Epithelial cell of esophagus (primary cell): ENCODE measurements at regions not wholly inside any gene's neighbourhood (a gene's known extent, or its start where the extent isn't known, plus 50 kb on each side); places are given as distances from the start of the nearest gene placed in this dataset.

ENCODE experiments used
- DNase-seq: peaks from one replicate; pipeline ENCODE4 v3.0.0; 2010; ENCODE audit warnings: low read depth
- H3K4me3 ChIP-seq: 2 replicates; pipeline ENCODE4 v1.5.1; 2011; ENCODE audit warnings: mild to moderate bottlenecking, low read length, control low read depth
- TF ChIP-seq, protein P1 (sequence below): IDR thresholded peaks from 2 replicates; pipeline ENCODE4 v1.5.1; 2011; ENCODE audit warnings: low read depth, mild to moderate bottlenecking, low read length, control low read depth, inconsistent platforms; ENCODE audit not compliant: insufficient read depth; ENCODE audit errors: missing control alignments

DNA sequence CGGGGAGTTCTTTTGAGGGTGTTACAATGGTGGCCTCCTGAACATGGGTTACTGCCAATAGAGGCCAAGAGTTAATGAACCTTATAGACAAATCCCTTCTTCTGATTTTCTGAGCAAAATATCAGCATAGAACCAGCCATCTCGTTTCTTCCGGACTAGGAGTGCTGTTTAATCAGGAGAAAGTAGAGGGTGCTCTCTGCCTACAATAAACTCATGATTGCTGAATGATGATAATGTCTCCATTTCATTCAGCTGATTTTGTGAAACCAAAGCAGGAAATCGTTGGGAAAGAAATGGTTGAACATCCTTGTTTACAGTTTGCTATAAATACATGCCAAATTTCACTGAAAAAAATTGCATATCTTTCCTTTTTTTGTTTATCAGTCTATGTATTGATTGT, 142.8 kb upstream of the PLSCR5 start:
- DNase-seq = peak; percentile 25
- no peak overlapping the region for H3K4me3 ChIP-seq
- TF ChIP-seq, protein P1, sequence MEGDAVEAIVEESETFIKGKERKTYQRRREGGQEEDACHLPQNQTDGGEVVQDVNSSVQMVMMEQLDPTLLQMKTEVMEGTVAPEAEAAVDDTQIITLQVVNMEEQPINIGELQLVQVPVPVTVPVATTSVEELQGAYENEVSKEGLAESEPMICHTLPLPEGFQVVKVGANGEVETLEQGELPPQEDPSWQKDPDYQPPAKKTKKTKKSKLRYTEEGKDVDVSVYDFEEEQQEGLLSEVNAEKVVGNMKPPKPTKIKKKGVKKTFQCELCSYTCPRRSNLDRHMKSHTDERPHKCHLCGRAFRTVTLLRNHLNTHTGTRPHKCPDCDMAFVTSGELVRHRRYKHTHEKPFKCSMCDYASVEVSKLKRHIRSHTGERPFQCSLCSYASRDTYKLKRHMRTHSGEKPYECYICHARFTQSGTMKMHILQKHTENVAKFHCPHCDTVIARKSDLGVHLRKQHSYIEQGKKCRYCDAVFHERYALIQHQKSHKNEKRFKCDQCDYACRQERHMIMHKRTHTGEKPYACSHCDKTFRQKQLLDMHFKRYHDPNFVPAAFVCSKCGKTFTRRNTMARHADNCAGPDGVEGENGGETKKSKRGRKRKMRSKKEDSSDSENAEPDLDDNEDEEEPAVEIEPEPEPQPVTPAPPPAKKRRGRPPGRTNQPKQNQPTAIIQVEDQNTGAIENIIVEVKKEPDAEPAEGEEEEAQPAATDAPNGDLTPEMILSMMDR = peak; percentile 24

DNA sequence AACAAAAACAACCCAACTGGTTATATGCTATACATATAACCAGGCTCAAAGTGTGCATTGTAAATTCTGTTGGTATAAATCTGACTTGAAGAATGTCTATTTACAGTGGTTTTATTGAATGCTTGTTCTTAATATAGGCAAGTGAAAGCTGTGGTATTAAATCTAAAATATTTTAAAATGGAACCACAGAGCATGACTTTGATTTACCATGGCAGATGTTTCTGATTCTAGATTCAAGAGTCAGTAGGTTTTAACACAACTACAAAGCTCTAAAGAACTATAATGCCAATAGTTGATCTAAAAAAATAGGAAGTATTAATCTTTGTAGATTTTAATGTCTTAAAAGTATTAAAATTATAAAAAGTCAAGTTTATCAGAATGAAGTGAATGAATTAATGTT, 141.9 kb upstream of the PLSCR5 start:
- TF ChIP-seq, protein P1 = no peak
- DNase-seq = no peak
- H3K4me3 ChIP-seq = no peak overlapping the region

DNA sequence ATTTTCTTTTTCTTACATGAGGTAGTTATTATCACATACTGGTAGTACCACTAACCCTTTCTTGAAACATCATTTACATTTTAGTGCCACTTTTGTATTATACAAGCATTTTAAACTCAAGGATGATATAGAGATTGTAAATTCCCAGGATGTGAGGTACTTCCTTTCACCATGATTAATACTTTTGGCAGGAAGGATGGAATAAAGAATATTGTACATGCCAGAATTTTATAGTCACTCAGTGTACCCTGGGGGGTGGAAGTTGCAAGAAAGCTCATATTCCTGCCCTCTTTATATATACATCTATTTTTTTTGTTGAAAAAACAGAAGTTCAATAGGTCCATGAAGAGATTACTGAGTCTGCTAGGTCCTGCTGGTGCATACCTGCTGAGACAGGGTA, 141.0 kb upstream of the PLSCR5 start:
- TF ChIP-seq, protein P1 = no peak
- no peak overlapping the region for H3K4me3 ChIP-seq
- DNase-seq = peak; percentile 37

DNA sequence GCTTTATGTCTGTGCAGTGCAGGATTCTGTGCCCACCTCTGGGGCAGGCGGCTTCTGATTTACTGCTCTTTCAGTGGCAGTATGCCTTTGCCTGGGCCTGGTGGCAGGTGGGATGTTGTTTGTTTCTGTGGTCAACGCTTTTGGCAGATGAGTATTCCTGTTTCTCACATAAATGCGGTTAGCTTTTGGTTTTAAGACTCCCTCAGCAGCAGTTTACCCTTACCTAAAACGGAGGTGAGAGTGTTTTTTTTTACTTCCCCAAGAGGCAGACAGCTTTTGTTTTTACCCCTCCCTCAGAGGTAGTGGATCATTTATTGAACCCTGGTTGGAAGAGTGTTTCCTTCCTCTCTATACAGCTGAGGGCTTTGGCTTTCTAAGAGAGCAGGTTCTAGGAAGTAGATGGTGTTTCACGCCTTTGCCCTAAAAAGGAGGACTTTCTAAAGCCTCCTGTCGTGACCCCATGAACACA, 134.1 kb upstream of the PLSCR5 start:
- H3K4me3 ChIP-seq = no peak overlapping the region
- TF ChIP-seq, protein P1 = no peak
- DNase-seq = no peak

DNA sequence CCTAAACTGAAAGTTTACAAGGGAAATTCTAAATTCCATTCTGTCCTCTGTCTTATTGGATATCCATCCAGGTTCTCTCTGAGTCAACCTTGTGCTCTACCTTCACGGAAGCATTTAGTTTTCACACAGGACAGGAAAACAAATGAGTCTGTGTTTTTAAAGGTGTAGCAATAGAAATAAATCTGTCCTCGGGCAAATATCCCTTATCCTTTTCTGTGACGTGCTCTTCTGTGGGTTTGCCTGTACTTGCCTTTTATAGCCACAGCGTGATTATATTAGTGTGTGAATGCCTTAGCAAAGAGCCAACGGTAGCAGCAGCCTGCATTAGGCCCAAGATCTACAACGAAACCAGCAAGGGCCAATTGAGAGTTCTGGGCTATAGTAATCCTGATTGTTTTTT, 127.2 kb upstream of the PLSCR5 start:
- peak; percentile 83 for DNase-seq
- no peak overlapping the region for H3K4me3 ChIP-seq
- TF ChIP-seq, protein P1 = no peak

DNA sequence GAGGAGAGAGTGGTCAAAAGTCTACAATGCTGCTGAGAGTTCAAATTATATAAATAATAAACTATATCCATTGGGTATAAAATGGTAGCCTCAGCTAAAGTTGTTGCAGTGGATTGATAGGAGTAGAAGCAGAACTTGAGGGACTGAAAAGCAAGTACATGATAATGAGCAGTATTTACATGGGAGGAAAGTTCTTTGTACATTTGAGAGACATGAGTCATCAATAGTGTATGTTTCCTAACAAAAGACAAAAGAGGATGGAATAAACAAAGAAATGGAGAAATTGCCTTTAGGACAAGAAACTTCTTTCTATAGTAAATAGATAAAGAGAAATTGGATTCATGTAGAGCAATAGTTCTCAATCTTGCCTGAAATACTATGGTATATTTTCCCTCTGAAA, 110.0 kb upstream of the PLSCR5 start:
- TF ChIP-seq, protein P1 = no peak
- no peak overlapping the region for H3K4me3 ChIP-seq
- peak; percentile 51 for DNase-seq

DNA sequence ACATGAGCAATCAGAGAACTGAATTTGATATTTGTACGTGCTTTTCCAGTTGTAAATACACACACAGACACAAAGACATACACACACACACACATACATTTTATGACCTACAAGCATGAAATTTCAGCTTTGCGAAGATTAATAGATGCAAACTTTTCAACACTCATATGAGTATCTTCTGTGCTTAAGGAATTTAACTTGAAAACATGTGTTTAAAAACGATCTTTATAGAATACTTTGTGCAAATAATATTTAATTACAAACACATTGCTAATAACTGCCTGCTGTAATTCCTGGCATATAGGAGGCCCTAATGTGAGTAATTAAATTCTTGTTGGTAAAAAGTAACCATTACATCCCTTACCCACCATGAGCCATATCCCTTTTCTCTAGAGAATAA, 107.7 kb upstream of the PLSCR5 start:
- no peak overlapping the region for H3K4me3 ChIP-seq
- TF ChIP-seq, protein P1 = no peak
- DNase-seq = no peak
